Kidney epithelial cell (primary cell): ENCODE measurements at regions not wholly inside any gene's neighbourhood (a gene's known extent, or its start where the extent isn't known, plus 50 kb on each side); places are given as distances from the start of the nearest gene placed in this dataset.

Experiments used
- DNase-seq: peaks from one replicate; pipeline ENCODE4 v3.0.0-alpha.2; 2010; ENCODE audit warnings: low read depth
- H3K27me3 ChIP-seq: 2 replicates; pipeline ENCODE4 v1.6.0; 2011; ENCODE audit warnings: low read length; ENCODE audit not compliant: control insufficient read depth, insufficient read depth
- H3K36me3 ChIP-seq: 2 replicates; pipeline ENCODE4 v1.5.1; 2011; ENCODE audit warnings: low read length; ENCODE audit not compliant: control insufficient read depth, insufficient read depth
- H3K4me3 ChIP-seq: 2 replicates; pipeline ENCODE4 v1.5.1; 2011; ENCODE audit warnings: low read depth, mild to moderate bottlenecking, control low read depth, low read length
- TF ChIP-seq, protein P1 (sequence below): IDR thresholded peaks from 2 replicates; pipeline ENCODE4 v1.5.1; 2011; ENCODE audit warnings: mild to moderate bottlenecking, moderate library complexity, low read length, control low read depth, inconsistent platforms; ENCODE audit not compliant: insufficient read depth, poor library complexity, severe bottlenecking

DNA sequence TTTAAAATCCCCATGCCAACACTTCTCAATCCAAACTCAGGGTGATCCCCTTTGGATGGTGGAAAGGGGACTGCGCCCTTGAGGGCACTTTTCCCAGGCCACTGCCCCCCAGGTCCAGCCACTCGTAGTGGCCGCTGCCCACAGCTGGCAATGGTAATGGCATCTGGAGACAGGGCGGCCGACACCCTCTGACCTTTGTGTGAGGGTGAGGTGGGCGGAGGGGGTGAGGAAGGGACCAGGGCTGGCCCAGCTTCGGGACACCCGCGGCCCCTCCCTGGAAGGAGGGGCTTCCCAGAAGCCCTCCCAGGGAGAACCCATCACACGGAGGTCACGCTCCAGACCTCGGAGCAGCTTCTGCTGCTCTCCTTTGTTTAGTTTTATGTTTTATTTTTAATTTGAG, 289.7 kb downstream of the FOXL1 start:
- DNase-seq: no peak
- TF ChIP-seq, protein P1, sequence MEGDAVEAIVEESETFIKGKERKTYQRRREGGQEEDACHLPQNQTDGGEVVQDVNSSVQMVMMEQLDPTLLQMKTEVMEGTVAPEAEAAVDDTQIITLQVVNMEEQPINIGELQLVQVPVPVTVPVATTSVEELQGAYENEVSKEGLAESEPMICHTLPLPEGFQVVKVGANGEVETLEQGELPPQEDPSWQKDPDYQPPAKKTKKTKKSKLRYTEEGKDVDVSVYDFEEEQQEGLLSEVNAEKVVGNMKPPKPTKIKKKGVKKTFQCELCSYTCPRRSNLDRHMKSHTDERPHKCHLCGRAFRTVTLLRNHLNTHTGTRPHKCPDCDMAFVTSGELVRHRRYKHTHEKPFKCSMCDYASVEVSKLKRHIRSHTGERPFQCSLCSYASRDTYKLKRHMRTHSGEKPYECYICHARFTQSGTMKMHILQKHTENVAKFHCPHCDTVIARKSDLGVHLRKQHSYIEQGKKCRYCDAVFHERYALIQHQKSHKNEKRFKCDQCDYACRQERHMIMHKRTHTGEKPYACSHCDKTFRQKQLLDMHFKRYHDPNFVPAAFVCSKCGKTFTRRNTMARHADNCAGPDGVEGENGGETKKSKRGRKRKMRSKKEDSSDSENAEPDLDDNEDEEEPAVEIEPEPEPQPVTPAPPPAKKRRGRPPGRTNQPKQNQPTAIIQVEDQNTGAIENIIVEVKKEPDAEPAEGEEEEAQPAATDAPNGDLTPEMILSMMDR: no peak
- no peaks in the 10 kb centered on the region for H3K36me3 ChIP-seq
- H3K27me3 ChIP-seq: no peaks in the 10 kb centered on the region
- no peak overlapping the region for H3K4me3 ChIP-seq

DNA sequence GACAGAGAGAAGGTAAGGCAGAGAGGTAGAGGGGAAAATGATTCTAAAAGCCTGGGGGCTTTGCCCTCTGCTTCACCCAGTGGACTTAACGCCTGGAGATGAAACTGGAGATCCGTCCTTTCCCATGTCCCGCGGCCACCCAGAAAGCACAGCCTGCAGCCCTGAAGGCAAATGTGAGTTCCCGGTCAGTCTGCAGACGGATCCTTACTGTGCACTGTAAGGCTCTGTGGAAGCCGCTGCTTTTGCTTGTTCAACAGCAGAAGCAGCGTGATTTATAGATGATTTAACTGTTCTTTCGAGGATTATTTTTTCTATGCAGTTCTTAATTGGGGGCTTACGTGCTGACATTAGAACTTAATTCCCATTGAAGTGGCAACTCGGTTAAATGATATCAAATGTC, 290.4 kb downstream of the FOXL1 start:
- no peaks in the 10 kb centered on the region for H3K36me3 ChIP-seq
- H3K4me3 ChIP-seq: no peak overlapping the region
- TF ChIP-seq, protein P1: no peak
- H3K27me3 ChIP-seq: no peaks in the 10 kb centered on the region
- no peak for DNase-seq

DNA sequence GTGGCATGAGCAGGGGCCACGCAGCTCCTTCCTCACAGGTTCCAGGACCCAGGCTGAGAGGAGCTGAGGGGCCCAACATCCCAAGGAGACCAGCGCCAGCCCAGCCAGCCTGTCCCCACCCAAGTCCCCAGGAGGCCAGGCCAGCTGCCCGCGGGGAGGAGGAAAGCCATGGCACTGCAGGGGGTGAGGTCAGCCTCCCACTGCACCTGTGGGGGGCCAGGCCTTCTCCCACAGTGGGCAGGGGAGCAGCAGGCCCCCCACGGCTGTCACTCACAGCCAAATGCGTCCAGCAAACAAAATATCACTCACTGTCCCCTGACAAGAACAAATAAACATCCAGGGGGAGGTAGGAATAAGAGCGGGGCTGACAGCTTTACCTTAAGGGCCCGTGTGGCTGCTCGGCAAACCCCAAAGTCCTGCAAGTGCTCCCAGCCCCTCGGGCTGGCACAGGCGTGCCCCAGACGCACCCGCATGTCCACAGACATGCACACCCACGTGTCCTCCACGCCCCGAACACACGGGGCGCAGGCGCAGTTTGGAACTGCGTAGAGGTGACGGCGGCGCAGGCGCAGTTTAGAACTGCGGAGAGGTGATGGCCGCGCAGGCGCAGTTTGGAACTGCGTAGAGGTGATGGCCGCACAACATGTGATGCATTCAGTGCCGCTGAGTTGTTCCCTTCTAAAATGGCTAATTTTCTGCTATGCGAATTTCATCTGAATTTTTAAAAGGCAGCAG, 291.1 kb downstream of the FOXL1 start:
- H3K36me3 ChIP-seq: no peaks in the 10 kb centered on the region
- H3K4me3 ChIP-seq: no peak overlapping the region
- no peaks in the 10 kb centered on the region for H3K27me3 ChIP-seq
- DNase-seq: no peak
- TF ChIP-seq, protein P1: no peak

DNA sequence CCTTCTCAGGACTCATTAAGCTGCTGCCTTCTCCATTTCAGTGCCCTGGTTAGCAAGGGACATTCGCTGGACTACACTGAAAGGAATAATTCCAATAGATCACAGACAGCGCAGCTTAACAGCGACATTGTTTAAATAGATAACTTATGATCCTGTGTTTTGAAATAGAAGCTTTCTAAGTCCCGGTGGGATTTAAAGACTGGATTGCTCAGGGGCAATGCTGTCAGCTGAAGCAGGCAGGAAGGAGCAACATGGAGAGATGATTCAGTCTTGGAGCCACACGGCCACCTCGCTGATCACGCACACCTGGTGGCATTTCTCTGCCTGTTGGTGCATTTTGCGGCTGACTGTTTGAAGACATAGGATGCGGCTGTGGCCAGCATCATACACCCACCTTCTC, 292.0 kb downstream of the FOXL1 start:
- TF ChIP-seq, protein P1: no peak
- Histone ChIP-seq H3K36me3 (no peaks in the 10 kb centered on the region), H3K4me3 (no peak overlapping the region), H3K27me3 (no peaks in the 10 kb centered on the region)
- no peak for DNase-seq

DNA sequence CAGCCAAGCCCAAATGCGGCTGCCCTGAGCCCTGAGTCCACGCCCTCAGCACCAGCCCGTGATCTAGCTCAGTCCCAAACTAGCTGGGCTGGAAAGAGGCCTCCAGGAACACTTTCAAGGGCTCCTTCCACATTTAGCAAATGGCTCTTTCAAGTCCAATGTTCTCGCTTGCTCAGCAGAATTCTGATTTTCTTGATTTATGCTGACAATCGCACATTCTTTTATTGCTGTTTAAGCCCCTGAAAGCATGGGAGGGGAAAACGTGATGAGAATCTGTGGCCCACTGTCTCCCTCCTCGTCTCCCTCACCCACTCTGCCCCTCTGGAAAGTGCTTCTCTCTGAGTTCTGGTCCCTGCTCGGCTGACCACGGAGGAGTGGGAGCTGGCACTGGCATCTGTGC, 293.8 kb downstream of the FOXL1 start:
- Histone ChIP-seq H3K4me3 (no peak overlapping the region), H3K36me3 (no peaks in the 10 kb centered on the region), H3K27me3 (no peaks in the 10 kb centered on the region)
- no peak for DNase-seq
- TF ChIP-seq, protein P1: no peak

DNA sequence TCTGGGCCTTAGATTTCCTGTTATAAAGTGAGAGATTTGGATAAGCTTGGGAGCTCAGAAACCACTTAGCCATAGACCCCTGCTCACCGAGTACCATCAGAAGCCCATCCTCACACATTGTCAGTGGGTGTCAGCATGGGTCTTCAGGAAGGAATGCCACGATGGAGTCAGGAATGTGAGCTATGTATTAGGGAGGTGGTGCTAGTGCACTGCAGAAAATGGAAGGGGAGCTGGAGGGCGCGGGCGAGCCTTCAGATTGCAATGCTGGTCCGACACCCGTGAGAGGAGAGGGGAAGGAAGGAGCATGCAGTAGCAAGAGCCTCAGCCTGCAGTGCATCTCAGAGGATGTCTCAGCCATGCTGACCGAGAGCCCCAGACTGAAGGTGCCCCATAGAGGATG, 294.5 kb downstream of the FOXL1 start:
- Histone ChIP-seq H3K27me3 (peaks cover 5% of the 10 kb centered on the region), H3K4me3 (no peak overlapping the region), H3K36me3 (no peaks in the 10 kb centered on the region)
- no peak for DNase-seq
- TF ChIP-seq, protein P1: no peak
